ENCODE measurements at regions not wholly inside any gene's neighbourhood (a gene's known extent, or its start where the extent isn't known, plus 50 kb on each side); places are given as distances from the start of the nearest gene placed in this dataset.
"Not testable (repeated sequence)": the region's sequence is repeated elsewhere in the genome, so short reads cannot be mapped to it uniquely, and the experiment has no call there.

DNA sequence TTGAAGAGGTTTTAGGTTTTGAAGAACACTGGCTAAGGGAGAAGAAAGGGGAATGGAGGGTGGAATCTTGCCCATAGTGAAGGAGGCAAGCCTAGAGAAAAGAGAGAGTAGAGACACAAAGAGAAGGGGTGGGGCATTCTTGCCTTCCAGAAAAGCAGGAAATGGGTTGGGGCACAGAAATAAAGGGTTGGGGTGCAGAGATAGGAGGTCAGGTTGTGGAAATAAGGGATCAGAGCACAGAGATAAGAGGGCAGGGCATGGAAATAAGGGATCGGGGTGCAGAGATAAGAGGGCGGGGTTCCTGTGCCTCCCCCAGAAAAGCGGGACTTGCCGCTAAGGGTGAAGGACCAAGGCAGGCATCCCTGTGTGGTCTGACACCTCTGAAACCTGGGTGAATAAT is 69.9 kb downstream of the ALG1L2 start:
- intact Hi-C loops (cut with micrococcal nuclease; ENCODE audit: unreplicated experiment); BruUV-seq (replicated peaks); POLR2A ChIA-PET; ATAC-seq; H3K27ac ChIP-seq (ENCODE audit: low read length); DNase-seq (ENCODE audit: low read depth, low spot score); H3K9me3 ChIP-seq (ENCODE audit: control insufficient read depth, insufficient read depth, low read depth, low read length); H3K4me1 ChIP-seq (ENCODE audit: control insufficient read depth, insufficient read depth, low read length); in situ Hi-C loops (cut with HindIII; ENCODE audit: low pct_unique_long_range_greater_than_20kb, low sequenced_read_pairs); CTCF ChIA-PET; H3K27me3 ChIP-seq (ENCODE audit: control insufficient read depth, insufficient read depth, low read length); H3K4me3 ChIP-seq (ENCODE audit: low read depth in 2 of 2, low read length in 2 of 2); H3K36me3 ChIP-seq (ENCODE audit: control insufficient read depth, insufficient read depth, low read length): not testable (repeated sequence)

DNA sequence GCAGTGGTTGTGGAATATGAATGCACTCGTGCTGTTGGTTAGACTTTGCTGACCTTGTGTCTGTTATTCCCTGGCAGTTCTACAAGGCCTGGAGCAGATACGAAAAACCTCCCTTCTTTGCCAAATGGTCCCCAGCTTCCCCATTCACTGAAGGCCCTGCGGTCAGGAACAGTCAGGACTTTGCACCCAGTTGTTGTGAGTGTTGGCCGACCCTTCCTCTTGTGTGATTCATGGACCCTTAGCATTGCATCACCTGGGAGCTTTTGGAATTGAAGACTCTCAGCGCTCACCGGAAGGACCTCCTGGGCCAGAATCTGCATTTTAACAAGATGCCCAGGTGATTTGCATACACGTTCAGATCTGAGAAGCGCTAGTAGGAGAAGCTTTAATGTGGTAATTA is 71.6 kb downstream of the ALG1L2 start:
- H3K27me3 ChIP-seq (ENCODE audit: control insufficient read depth, insufficient read depth, low read length); H3K9me3 ChIP-seq (ENCODE audit: control insufficient read depth, insufficient read depth, low read depth, low read length); BruUV-seq (replicated peaks); DNase-seq (ENCODE audit: low read depth, low spot score); intact Hi-C loops (cut with micrococcal nuclease; ENCODE audit: unreplicated experiment); H3K4me1 ChIP-seq (ENCODE audit: control insufficient read depth, insufficient read depth, low read length); H3K27ac ChIP-seq (ENCODE audit: low read length); in situ Hi-C loops (cut with HindIII; ENCODE audit: low pct_unique_long_range_greater_than_20kb, low sequenced_read_pairs); ATAC-seq; CTCF ChIA-PET; H3K36me3 ChIP-seq (ENCODE audit: control insufficient read depth, insufficient read depth, low read length); H3K4me3 ChIP-seq (ENCODE audit: low read depth in 2 of 2, low read length in 2 of 2); POLR2A ChIA-PET: not testable (repeated sequence)

DNA sequence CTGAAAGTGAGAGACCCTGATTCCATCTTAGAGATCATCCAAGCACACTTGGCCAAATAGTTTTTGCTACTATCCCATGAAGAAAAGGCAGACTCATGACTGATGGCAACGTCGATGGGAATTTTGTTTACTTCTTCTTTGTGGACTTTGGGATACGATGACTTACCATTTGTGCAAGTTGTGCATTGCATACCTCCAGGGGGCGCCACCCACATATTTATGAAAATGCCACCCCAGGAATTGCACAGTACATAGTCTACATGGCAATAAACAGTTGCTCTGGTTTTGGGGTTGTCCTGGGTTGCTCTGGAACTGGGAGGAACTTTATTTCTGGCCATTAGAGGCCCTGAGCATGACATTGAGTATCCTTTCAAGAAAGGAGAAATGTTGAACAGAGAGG is 73.8 kb downstream of the ALG1L2 start:
- POLR2A ChIA-PET; BruUV-seq (replicated peaks); H3K9me3 ChIP-seq (ENCODE audit: control insufficient read depth, insufficient read depth, low read depth, low read length); DNase-seq (ENCODE audit: low read depth, low spot score); intact Hi-C loops (cut with micrococcal nuclease; ENCODE audit: unreplicated experiment); H3K4me3 ChIP-seq (ENCODE audit: low read depth in 2 of 2, low read length in 2 of 2); ATAC-seq; H3K36me3 ChIP-seq (ENCODE audit: control insufficient read depth, insufficient read depth, low read length); H3K4me1 ChIP-seq (ENCODE audit: control insufficient read depth, insufficient read depth, low read length); H3K27me3 ChIP-seq (ENCODE audit: control insufficient read depth, insufficient read depth, low read length); H3K27ac ChIP-seq (ENCODE audit: low read length); CTCF ChIA-PET; in situ Hi-C loops (cut with HindIII; ENCODE audit: low pct_unique_long_range_greater_than_20kb, low sequenced_read_pairs): not testable (repeated sequence)

DNA sequence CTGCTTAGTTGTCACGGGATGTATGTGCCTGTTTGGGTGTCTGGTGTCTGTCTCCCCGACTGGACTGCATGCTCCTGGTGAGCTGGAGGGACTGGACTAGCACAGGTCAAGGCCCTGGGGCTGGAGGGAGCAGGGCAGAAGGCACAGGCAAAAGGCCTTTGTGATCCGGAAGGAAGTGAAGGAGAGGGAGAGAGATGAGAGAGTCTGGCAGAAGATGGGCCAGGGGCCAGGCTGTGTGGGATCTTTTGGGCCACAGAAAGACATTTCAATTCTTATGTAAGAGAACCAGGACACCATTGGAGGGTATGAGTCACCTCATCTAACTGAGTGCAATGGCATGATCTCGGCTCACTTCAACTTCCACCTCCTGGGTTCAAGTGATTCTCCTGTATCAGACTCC is 85.2 kb downstream of the ALG1L2 start:
- not testable (repeated sequence) for H3K27me3 ChIP-seq (ENCODE audit: control insufficient read depth, insufficient read depth, low read length); BruUV-seq (replicated peaks)

DNA sequence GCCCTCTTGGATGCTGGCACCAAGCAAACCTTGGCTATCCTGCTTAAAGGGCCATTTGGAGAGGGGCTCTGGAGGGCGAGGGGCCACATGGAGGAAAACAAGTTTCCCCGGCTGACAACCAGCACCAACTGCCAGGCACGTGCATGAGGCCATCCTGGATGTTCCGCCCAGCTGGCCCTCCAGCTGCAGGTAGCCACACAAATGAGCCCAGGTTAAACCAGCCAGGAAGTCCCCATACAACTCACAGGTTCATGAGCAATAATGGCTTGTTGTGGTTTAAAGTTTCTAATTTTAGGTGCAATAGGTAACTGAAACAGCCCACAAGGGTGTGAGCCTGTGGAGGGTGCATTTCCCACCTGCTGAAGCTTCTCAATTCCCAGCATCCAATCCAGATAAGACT is 93.6 kb downstream of the ALG1L2 start:
- POLR2A ChIA-PET; ATAC-seq; in situ Hi-C loops (cut with HindIII; ENCODE audit: low pct_unique_long_range_greater_than_20kb, low sequenced_read_pairs): not testable (repeated sequence)

More for the DNA sequence above, 85.2 kb downstream of the ALG1L2 start:
- POLR2A ChIA-PET; DNase-seq (ENCODE audit: low read depth, low spot score); H3K36me3 ChIP-seq (ENCODE audit: control insufficient read depth, insufficient read depth, low read length); H3K4me3 ChIP-seq (ENCODE audit: low read depth in 2 of 2, low read length in 2 of 2); CTCF ChIA-PET; H3K4me1 ChIP-seq (ENCODE audit: control insufficient read depth, insufficient read depth, low read length); H3K9me3 ChIP-seq (ENCODE audit: control insufficient read depth, insufficient read depth, low read depth, low read length); H3K27ac ChIP-seq (ENCODE audit: low read length); in situ Hi-C loops (cut with HindIII; ENCODE audit: low pct_unique_long_range_greater_than_20kb, low sequenced_read_pairs); intact Hi-C loops (cut with micrococcal nuclease; ENCODE audit: unreplicated experiment); ATAC-seq: not testable (repeated sequence)

DNA sequence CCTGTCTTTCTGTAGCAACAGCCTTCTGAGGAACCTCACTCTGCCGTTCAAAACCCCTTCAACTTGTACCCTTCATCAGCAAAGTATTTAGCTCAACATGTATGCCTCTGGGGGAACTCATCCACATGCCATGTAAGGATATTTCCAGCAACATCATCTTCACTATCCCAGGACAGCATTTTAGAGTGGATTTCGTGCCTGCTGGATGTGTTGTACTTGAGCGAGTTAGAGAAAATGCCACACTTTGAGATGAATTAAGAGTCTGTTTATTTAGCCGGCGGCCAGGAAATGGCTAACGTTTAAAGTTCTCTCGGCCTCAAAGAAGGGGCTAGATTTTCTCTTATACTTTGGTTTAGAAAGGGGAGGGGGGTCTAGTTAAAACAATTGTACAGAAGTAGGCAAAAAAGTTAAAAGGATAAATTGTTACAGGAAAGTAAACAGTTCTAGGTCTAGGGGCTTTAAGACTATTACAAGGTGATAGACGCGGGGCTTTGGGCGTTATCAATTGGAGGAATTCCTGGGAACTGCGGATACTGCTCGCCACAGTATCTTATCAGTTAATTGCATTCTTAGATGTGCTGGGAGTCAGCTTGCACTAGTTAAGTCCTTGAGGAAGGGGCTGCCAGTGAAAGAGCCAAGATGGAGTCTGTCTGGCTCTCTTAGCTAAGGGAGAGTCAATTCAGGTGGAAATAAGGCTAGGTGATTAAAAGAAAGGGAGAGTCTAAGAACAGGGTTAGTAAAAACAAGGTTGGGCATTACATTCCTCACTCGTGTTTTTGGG is 95.0 kb downstream of the ALG1L2 start:
- intact Hi-C loops (cut with micrococcal nuclease; ENCODE audit: unreplicated experiment); H3K9me3 ChIP-seq (ENCODE audit: control insufficient read depth, insufficient read depth, low read depth, low read length); H3K4me1 ChIP-seq (ENCODE audit: control insufficient read depth, insufficient read depth, low read length); POLR2A ChIA-PET; in situ Hi-C loops (cut with HindIII; ENCODE audit: low pct_unique_long_range_greater_than_20kb, low sequenced_read_pairs); ATAC-seq; H3K36me3 ChIP-seq (ENCODE audit: control insufficient read depth, insufficient read depth, low read length); DNase-seq (ENCODE audit: low read depth, low spot score); H3K27me3 ChIP-seq (ENCODE audit: control insufficient read depth, insufficient read depth, low read length); H3K27ac ChIP-seq (ENCODE audit: low read length); CTCF ChIA-PET; H3K4me3 ChIP-seq (ENCODE audit: low read depth in 2 of 2, low read length in 2 of 2); BruUV-seq (replicated peaks): not testable (repeated sequence)

More for the DNA sequence above, 93.6 kb downstream of the ALG1L2 start:
- BruUV-seq (replicated peaks); CTCF ChIA-PET; H3K27ac ChIP-seq (ENCODE audit: low read length); H3K27me3 ChIP-seq (ENCODE audit: control insufficient read depth, insufficient read depth, low read length); H3K4me3 ChIP-seq (ENCODE audit: low read depth in 2 of 2, low read length in 2 of 2); DNase-seq (ENCODE audit: low read depth, low spot score); H3K9me3 ChIP-seq (ENCODE audit: control insufficient read depth, insufficient read depth, low read depth, low read length); H3K36me3 ChIP-seq (ENCODE audit: control insufficient read depth, insufficient read depth, low read length); intact Hi-C loops (cut with micrococcal nuclease; ENCODE audit: unreplicated experiment); H3K4me1 ChIP-seq (ENCODE audit: control insufficient read depth, insufficient read depth, low read length): not testable (repeated sequence)

DNA sequence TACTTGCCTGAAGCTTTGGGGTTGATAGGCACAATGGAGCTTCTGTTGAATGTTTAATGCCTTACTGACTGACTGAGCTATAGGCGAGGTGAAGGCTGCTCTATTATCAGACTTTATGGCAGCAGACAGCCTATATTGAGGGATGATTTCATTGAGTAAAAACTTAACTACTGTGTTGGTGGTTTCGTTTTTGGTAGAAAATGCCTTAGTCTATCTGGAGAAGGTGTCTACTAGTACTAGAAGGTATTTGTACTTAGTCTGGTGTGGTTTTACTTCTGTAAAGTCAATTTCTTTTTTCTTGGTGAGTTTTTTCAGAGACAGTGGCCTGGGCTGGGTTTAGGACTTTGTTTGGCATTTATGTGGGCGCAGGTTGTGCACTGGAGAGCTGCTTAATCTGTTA is 97.2 kb downstream of the ALG1L2 start:
- DNase-seq (ENCODE audit: low read depth, low spot score); CTCF ChIA-PET; H3K9me3 ChIP-seq (ENCODE audit: control insufficient read depth, insufficient read depth, low read depth, low read length); H3K4me3 ChIP-seq (ENCODE audit: low read depth in 2 of 2, low read length in 2 of 2); H3K27me3 ChIP-seq (ENCODE audit: control insufficient read depth, insufficient read depth, low read length); BruUV-seq (replicated peaks); in situ Hi-C loops (cut with HindIII; ENCODE audit: low pct_unique_long_range_greater_than_20kb, low sequenced_read_pairs); ATAC-seq; intact Hi-C loops (cut with micrococcal nuclease; ENCODE audit: unreplicated experiment); H3K4me1 ChIP-seq (ENCODE audit: control insufficient read depth, insufficient read depth, low read length); POLR2A ChIA-PET; H3K27ac ChIP-seq (ENCODE audit: low read length); H3K36me3 ChIP-seq (ENCODE audit: control insufficient read depth, insufficient read depth, low read length): not testable (repeated sequence)
